Mesendoderm (in vitro differentiated cells): ENCODE measurements at regions not wholly inside any gene's neighbourhood (a gene's known extent, or its start where the extent isn't known, plus 50 kb on each side); places are given as distances from the start of the nearest gene placed in this dataset.

ENCODE experiments used
- DNase-seq: peaks from one replicate; pipeline ENCODE4 v3.0.0; 2013
- H2AK5ac ChIP-seq: 2 replicates; pipeline ENCODE4 v1.6.1; 2013; ENCODE audit warnings: low read length, inconsistent platforms
- H2BK120ac ChIP-seq: 2 replicates; pipeline ENCODE4 v1.6.1; 2013; ENCODE audit warnings: low read depth, mild to moderate bottlenecking, low read length, moderate library complexity, mixed read lengths
- H2BK15ac ChIP-seq: replicated peaks from 2 replicates; pipeline ENCODE4 v1.6.1; 2013; ENCODE audit warnings: low read depth, mild to moderate bottlenecking, moderate library complexity
- H2BK5ac ChIP-seq: 2 replicates; pipeline ENCODE4 v1.6.1; 2013; ENCODE audit warnings: low read length, inconsistent platforms
- H3K18ac ChIP-seq: 2 replicates; pipeline ENCODE4 v1.6.1; 2013; ENCODE audit warnings: mild to moderate bottlenecking, low read length, mixed read lengths
- H3K23ac ChIP-seq: one replicate; pipeline ENCODE4 v1.6.1; 2013; ENCODE audit warnings: low read length
- H3K27ac ChIP-seq: 2 replicates; pipeline ENCODE4 v1.5.1; 2013; ENCODE audit warnings: low read depth, mild to moderate bottlenecking, inconsistent platforms, low read length, moderate library complexity
- H3K27me3 ChIP-seq: 2 replicates; pipeline ENCODE4 v1.6.1; 2013; ENCODE audit warnings: low read length, control low read depth, mild to moderate bottlenecking, inconsistent platforms; ENCODE audit not compliant: insufficient read depth, poor library complexity
- H3K36me3 ChIP-seq: 2 replicates; pipeline ENCODE4 v1.6.1; 2013; ENCODE audit warnings: low read length, inconsistent platforms; ENCODE audit not compliant: control insufficient read depth, insufficient read depth
- H3K4ac ChIP-seq: one replicate; pipeline ENCODE4 v1.6.1; 2013; ENCODE audit warnings: low read depth, mild to moderate bottlenecking, low read length, moderate library complexity
- H3K4me1 ChIP-seq: 2 replicates; pipeline ENCODE4 v1.6.1; 2013; ENCODE audit warnings: low read depth, low read length, inconsistent platforms; ENCODE audit not compliant: control insufficient read depth
- H3K4me2 ChIP-seq: 2 replicates; pipeline ENCODE4 v1.6.1; 2013; ENCODE audit warnings: low read length
- H3K4me3 ChIP-seq: 2 replicates; pipeline ENCODE4 v1.5.1; 2013; ENCODE audit warnings: mild to moderate bottlenecking, low read length
- H3K56ac ChIP-seq: one replicate; pipeline ENCODE4 v1.6.1; 2013; ENCODE audit warnings: low read length
- H3K79me1 ChIP-seq: 2 replicates; pipeline ENCODE4 v1.6.1; 2013; ENCODE audit warnings: low read length, inconsistent platforms
- H3K79me2 ChIP-seq: 2 replicates; pipeline ENCODE4 v1.6.1; 2013; ENCODE audit warnings: mild to moderate bottlenecking, low read length; ENCODE audit not compliant: control insufficient read depth, insufficient read depth
- H3K9ac ChIP-seq: 2 replicates; pipeline ENCODE4 v1.6.1; 2013; ENCODE audit warnings: low read length, inconsistent platforms
- H4K5ac ChIP-seq: one replicate; pipeline ENCODE4 v1.6.1; 2013; ENCODE audit warnings: low read length
- H4K8ac ChIP-seq: one replicate; pipeline ENCODE4 v1.6.1; 2013; ENCODE audit warnings: low read depth, mild to moderate bottlenecking, control low read depth, low read length, moderate library complexity
- WGBS: extraction: QIAGEN DNeasy Blood & Tissue Kit; methylation state at CpG from one replicate; pipeline ENCODE4 v1.1.7; 2013; ENCODE audit warnings: low lambda C conversion rate, missing lambda C conversion rate; ENCODE audit not compliant: insufficient coverage; ENCODE audit errors: extremely low coverage; 5-methylcytosine and 5-hydroxymethylcytosine counted together

GRCh38 chr18:40651163-40651562, 1303.9 kb upstream of the PIK3C3 start:
- Histone ChIP-seq H2BK120ac (no peak overlapping the region), H3K18ac (no peak overlapping the region), H4K5ac (no peak overlapping the region), H3K4me2 (no peak overlapping the region), H3K4me3 (no peak overlapping the region), H3K56ac (no peak overlapping the region), H3K79me2 (no peaks in the 10 kb centered on the region), H4K8ac (no peak overlapping the region), H3K27me3 (no peaks in the 10 kb centered on the region), H3K4ac (no peak overlapping the region), H3K23ac (no peak overlapping the region), H3K36me3 (no peaks in the 10 kb centered on the region), H2AK5ac (no peak overlapping the region), H3K9ac (no peak overlapping the region), H3K79me1 (no peaks in the 10 kb centered on the region), H3K4me1 (no peaks in the 10 kb centered on the region), H3K27ac (no peak overlapping the region), H2BK15ac (no peak overlapping the region), H2BK5ac (no peak overlapping the region)
- no CpG with 5 or more reads among the region's 3 CpGs for WGBS
- no peak for DNase-seq

- no peak overlapping the region for H2BK15ac ChIP-seq
- no CpG with 5 or more reads among the region's 4 CpGs for WGBS
- H4K8ac ChIP-seq: peak overlapping the region; percentile 39
- H3K79me2 ChIP-seq: no peaks in the 10 kb centered on the region
- no peak overlapping the region for H2BK120ac ChIP-seq
- H3K4me1 ChIP-seq: no peaks in the 10 kb centered on the region
- H3K9ac ChIP-seq: no peak overlapping the region
- no peak overlapping the region for H2BK5ac ChIP-seq
- no peak overlapping the region for H3K4me3 ChIP-seq
- H3K27me3 ChIP-seq: no peaks in the 10 kb centered on the region
- H2AK5ac ChIP-seq: no peak overlapping the region
- no peak overlapping the region for H4K5ac ChIP-seq
- H3K79me1 ChIP-seq: no peaks in the 10 kb centered on the region
- no peak overlapping the region for H3K23ac ChIP-seq
- H3K4ac ChIP-seq: no peak overlapping the region
- no peak overlapping the region for H3K18ac ChIP-seq
- peak; percentile 1 for DNase-seq
- no peaks in the 10 kb centered on the region for H3K36me3 ChIP-seq
- H3K4me2 ChIP-seq: no peak overlapping the region
- H3K56ac ChIP-seq: no peak overlapping the region
- no peak overlapping the region for H3K27ac ChIP-seq
Measured at GRCh38 chr18:40642692-40643229, 1312.3 kb upstream of the PIK3C3 start.

- H3K4me3 ChIP-seq: no peak overlapping the region
- H3K4me2 ChIP-seq: no peak overlapping the region
- no peak overlapping the region for H3K56ac ChIP-seq
- no peaks in the 10 kb centered on the region for H3K36me3 ChIP-seq
- no peak overlapping the region for H3K27ac ChIP-seq
- no peak overlapping the region for H3K9ac ChIP-seq
- H3K23ac ChIP-seq: no peak overlapping the region
- no peaks in the 10 kb centered on the region for H3K79me2 ChIP-seq
- no peak overlapping the region for H3K18ac ChIP-seq
- no peak for DNase-seq
- no peaks in the 10 kb centered on the region for H3K79me1 ChIP-seq
- H3K4me1 ChIP-seq: no peaks in the 10 kb centered on the region
- no peak overlapping the region for H2BK15ac ChIP-seq
- no peaks in the 10 kb centered on the region for H3K27me3 ChIP-seq
- no peak overlapping the region for H2BK5ac ChIP-seq
- no CpG with 5 or more reads among the region's 3 CpGs for WGBS
- no peak overlapping the region for H4K8ac ChIP-seq
- no peak overlapping the region for H2BK120ac ChIP-seq
- H3K4ac ChIP-seq: no peak overlapping the region
- no peak overlapping the region for H4K5ac ChIP-seq
- no peak overlapping the region for H2AK5ac ChIP-seq
Measured at GRCh38 chr18:40631319-40631718, 1323.7 kb upstream of the PIK3C3 start.

- no CpG with 5 or more reads among the region's 1 CpG for WGBS
Measured at GRCh38 chr18:40630496-40630895, 1324.5 kb upstream of the PIK3C3 start.

DNA sequence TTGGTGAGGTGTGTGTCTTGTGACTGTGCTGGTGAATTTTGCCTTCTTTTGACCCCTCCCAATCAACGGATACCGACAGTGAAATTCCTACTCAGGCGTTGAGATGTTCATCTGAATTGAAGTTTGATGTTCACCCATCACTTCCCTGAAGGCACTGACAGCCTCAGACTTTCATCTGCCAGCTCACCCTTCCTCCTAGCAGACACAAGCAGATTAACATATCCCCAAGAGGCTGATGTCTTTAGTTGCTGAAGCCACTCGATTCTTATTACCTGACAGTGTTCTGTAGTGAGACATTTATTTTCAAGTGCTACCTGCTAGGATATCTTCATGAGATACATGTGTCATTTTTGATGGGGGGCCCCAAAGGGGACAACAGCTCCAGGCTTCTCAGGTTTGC, 1330.1 kb upstream of the PIK3C3 start:
- Histone ChIP-seq H3K27ac (no peak overlapping the region), H2BK120ac (no peak overlapping the region), H3K79me2 (no peaks in the 10 kb centered on the region), H3K4me1 (no peaks in the 10 kb centered on the region), H3K9ac (no peak overlapping the region), H3K23ac (no peak overlapping the region), H4K8ac (no peak overlapping the region), H3K56ac (no peak overlapping the region), H3K27me3 (no peaks in the 10 kb centered on the region), H3K4me2 (no peak overlapping the region), H3K79me1 (no peaks in the 10 kb centered on the region), H2BK5ac (no peak overlapping the region), H2AK5ac (no peak overlapping the region), H4K5ac (no peak overlapping the region), H2BK15ac (no peak overlapping the region), H3K18ac (no peak overlapping the region), H3K4me3 (no peak overlapping the region), H3K36me3 (no peaks in the 10 kb centered on the region), H3K4ac (no peak overlapping the region)
- no CpG with 5 or more reads among the region's 4 CpGs for WGBS
- no peak for DNase-seq

More at GRCh38 chr18:40630496-40630895, 1324.5 kb upstream of the PIK3C3 start:
- H3K4me2 ChIP-seq: no peak overlapping the region
- H2BK15ac ChIP-seq: no peak overlapping the region
- H3K27me3 ChIP-seq: no peaks in the 10 kb centered on the region
- H4K5ac ChIP-seq: no peak overlapping the region
- no peak overlapping the region for H3K23ac ChIP-seq
- no peak overlapping the region for H3K4me3 ChIP-seq
- H3K56ac ChIP-seq: no peak overlapping the region
- H3K4ac ChIP-seq: no peak overlapping the region
- H2BK5ac ChIP-seq: no peak overlapping the region
- no peak for DNase-seq
- H2BK120ac ChIP-seq: no peak overlapping the region
- H4K8ac ChIP-seq: no peak overlapping the region
- no peaks in the 10 kb centered on the region for H3K4me1 ChIP-seq
- H3K27ac ChIP-seq: no peak overlapping the region
- H3K79me2 ChIP-seq: no peaks in the 10 kb centered on the region
- H3K79me1 ChIP-seq: no peaks in the 10 kb centered on the region
- no peak overlapping the region for H3K9ac ChIP-seq
- no peak overlapping the region for H3K18ac ChIP-seq
- H3K36me3 ChIP-seq: no peaks in the 10 kb centered on the region
- no peak overlapping the region for H2AK5ac ChIP-seq

DNA sequence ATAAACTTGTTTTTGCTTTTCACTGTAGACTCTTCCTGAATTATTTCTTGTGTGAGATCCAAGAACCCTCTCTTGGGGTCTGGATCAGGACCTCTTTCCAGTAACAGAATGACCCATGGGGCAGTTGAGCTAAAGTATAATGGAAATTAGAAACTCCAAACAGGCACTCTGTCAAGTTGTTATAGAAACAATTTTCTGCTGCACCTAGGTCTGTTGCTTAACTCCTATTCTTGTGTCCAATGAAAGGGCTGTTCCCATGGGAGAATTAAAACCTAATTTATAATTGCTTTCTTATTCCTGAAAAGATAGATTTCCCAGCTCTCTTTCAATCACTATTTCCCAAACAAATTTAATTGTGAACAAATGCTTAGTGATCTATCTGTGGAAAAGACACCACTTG, 1341.3 kb upstream of the PIK3C3 start:
- Histone ChIP-seq H3K36me3 (no peaks in the 10 kb centered on the region), H2BK120ac (no peak overlapping the region), H3K4me1 (no peaks in the 10 kb centered on the region), H3K4ac (no peak overlapping the region), H4K5ac (no peak overlapping the region), H3K9ac (no peak overlapping the region), H3K79me1 (no peaks in the 10 kb centered on the region), H4K8ac (no peak overlapping the region), H3K56ac (no peak overlapping the region), H3K79me2 (no peaks in the 10 kb centered on the region), H2AK5ac (no peak overlapping the region), H3K18ac (no peak overlapping the region), H2BK15ac (no peak overlapping the region), H3K4me2 (no peak overlapping the region), H3K27me3 (no peaks in the 10 kb centered on the region), H2BK5ac (no peak overlapping the region), H3K23ac (no peak overlapping the region), H3K4me3 (no peak overlapping the region), H3K27ac (no peak overlapping the region)
- DNase-seq: no peak
